Retinal pigment epithelial cell (primary cell): ENCODE measurements at regions not wholly inside any gene's neighbourhood (a gene's known extent, or its start where the extent isn't known, plus 50 kb on each side); places are given as distances from the start of the nearest gene placed in this dataset.

ENCODE experiments used
- DNase-seq: peaks from one replicate; pipeline ENCODE4 v3.0.0-alpha.2; 2010; ENCODE audit warnings: low read depth
- H3K4me3 ChIP-seq: 2 replicates; pipeline ENCODE4 v1.5.1; 2011; ENCODE audit warnings: mild to moderate bottlenecking, low read length, control low read depth, moderate library complexity
- TF ChIP-seq, protein P1 (sequence below): conservative IDR thresholded peaks from 2 replicates; pipeline ENCODE4 v1.5.1; 2011; ENCODE audit warnings: low read depth, low read length, control low read depth, inconsistent platforms

DNA sequence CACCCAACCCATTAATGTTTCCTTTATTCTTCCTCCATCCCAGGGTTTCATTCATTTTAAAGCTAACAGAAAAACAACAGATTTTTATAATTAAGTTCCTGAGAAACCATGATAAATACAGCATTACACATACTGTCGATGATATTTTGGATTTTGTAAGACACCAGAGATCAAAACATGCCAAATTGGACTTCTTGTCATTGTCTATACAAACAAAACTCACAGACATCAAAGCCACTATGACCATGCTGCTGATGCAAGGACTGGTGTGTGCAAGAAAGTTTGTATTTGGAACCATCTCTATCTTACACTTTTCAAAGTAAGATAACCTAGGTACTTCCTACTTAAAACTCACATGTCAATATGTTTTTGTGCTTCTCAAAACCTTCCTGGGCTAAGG is 294.0 kb upstream of the UGT8 start:
- TF ChIP-seq, protein P1, sequence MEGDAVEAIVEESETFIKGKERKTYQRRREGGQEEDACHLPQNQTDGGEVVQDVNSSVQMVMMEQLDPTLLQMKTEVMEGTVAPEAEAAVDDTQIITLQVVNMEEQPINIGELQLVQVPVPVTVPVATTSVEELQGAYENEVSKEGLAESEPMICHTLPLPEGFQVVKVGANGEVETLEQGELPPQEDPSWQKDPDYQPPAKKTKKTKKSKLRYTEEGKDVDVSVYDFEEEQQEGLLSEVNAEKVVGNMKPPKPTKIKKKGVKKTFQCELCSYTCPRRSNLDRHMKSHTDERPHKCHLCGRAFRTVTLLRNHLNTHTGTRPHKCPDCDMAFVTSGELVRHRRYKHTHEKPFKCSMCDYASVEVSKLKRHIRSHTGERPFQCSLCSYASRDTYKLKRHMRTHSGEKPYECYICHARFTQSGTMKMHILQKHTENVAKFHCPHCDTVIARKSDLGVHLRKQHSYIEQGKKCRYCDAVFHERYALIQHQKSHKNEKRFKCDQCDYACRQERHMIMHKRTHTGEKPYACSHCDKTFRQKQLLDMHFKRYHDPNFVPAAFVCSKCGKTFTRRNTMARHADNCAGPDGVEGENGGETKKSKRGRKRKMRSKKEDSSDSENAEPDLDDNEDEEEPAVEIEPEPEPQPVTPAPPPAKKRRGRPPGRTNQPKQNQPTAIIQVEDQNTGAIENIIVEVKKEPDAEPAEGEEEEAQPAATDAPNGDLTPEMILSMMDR = no peak
- no peak for DNase-seq
- no peak overlapping the region for H3K4me3 ChIP-seq

DNA sequence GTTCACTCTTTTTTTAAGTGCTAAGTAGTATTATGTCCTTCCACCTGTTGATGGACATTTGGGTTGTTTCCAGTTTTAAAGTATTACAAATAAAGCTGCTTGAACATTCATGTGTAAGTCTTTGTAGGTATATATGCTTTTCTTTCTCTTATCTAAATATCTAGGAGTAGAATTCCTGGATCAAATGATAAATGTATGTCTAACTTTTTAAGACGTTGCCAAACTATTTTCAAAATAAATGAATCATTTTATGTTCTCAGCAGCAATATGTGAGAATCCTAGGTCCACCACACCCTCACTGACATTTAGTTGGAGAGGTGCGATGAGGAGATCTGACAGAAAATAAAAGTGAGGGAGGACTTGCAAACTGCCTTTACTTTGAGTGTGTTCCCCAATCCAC is 291.7 kb upstream of the UGT8 start:
- TF ChIP-seq, protein P1 = no peak
- H3K4me3 ChIP-seq = no peak overlapping the region
- no peak for DNase-seq

DNA sequence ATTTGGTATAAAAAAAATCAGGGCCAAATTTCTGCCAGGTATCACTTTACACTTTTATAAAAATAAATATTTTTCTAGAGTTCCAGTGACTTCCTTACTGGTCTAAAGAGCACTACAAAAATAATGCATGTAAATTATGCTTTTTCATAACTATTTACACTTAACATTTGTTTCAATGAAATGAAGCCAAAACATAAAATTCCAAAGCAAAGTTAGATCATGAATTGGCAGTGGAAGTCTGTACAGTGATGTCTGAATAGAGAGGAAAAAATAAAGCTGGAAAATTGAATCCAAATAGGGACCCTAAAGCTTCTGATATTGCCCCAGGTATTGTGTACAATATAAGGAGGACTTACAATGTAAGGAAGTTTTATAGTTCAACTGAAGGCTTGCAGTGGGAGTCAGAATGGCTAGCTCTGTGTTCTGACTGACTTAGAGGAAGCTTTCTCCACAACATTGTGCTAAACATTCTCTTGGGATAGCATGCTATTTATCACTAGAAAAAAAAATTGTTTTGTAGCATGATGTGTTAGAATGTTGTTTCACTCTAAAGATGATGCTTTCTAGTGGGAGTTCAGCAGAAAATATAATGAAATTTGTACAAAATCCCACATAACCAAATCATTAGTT is 288.2 kb upstream of the UGT8 start:
- TF ChIP-seq, protein P1 = no peak
- H3K4me3 ChIP-seq = no peak overlapping the region
- DNase-seq = no peak

DNA sequence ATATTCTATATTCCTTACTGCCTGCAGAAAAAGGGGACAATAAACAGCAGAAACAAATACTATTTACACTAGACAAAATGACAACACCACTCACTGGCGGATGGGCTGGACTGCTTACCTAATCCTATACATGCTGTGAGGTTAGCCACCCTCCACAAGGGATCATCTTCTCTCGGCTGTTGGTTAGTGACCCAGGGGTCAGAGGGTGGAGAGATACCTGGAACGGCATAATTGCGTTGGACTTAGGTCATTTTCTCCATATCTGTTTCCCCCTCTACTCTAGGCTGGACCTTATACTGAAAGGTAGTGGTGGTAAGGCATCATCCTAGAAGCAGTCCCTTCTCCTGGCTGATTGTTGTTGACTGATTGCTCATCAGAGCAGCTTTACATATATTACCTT is 286.8 kb upstream of the UGT8 start:
- no peak overlapping the region for H3K4me3 ChIP-seq
- TF ChIP-seq, protein P1 = no peak
- no peak for DNase-seq

DNA sequence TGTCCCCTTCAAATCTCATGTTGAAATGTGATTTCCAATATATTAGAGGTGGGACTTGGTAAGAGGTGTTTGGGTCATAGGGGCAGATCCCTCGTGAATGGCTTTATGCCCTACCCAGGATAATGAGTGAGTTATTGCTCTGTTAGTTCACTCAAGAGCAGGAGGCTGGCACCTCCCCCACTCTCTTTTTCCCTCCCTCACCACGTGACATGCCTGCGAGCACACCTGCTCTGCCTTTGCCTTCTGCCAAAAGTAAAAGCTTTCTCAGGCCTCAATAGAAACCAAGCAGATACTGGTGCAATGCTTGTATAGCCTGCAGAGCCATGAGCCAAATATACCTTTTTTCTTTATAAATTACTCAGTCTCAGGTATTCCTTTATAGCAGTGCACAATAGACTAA is 286.3 kb upstream of the UGT8 start:
- no peak overlapping the region for H3K4me3 ChIP-seq
- no peak for DNase-seq
- TF ChIP-seq, protein P1 = no peak

DNA sequence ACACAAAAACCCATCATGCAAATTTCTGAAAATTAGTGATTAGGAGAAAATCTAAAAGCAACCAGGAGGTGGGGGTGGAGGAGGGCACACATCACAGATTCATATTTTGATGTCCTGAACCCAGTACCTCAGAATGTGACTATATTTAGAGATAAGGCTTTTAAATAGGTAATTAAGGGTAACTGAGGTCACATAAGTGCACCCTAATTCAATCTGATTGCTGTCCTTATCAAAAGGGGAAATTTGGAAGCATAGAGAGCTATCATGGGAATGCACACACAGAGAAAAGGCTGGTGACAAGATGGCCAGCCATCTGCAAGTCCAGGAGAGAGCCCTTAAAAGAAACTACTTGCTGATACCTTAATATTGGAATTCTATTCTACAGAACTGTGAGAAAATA is 281.8 kb upstream of the UGT8 start:
- no peak for DNase-seq
- H3K4me3 ChIP-seq = no peak overlapping the region
- TF ChIP-seq, protein P1 = no peak

DNA sequence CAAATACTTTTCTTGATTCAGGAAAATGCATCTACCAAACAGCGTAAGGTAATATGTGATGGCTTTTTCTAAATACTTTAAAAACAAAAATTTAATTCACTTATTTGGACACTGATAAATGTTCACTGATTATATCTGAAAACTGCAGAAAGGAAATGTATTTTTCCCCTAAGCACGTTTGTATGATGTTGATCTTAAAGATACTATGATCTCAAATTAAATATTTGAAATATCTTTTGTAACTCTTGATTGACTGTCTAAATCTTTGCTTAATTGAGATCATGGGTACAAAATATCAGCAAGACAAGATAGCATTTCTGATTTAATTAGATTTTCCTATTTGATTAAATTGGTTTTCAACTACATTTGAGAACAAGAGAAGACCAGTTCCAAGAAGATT is 281.0 kb upstream of the UGT8 start:
- TF ChIP-seq, protein P1 = no peak
- no peak for DNase-seq

More for the DNA sequence above, 281.0 kb upstream of the UGT8 start:
- H3K4me3 ChIP-seq = no peak overlapping the region
